LNCAP (cell line): ENCODE measurements at regions not wholly inside any gene's neighbourhood (a gene's known extent, or its start where the extent isn't known, plus 50 kb on each side); places are given as distances from the start of the nearest gene placed in this dataset.

Experiments used
- TF ChIP-seq, protein P1 (sequence below): fragments of 450-650 bp; IDR thresholded peaks from 2 replicates; pipeline ENCODE4 v1.5.1; 2017; ENCODE audit warnings: mild to moderate bottlenecking

DNA sequence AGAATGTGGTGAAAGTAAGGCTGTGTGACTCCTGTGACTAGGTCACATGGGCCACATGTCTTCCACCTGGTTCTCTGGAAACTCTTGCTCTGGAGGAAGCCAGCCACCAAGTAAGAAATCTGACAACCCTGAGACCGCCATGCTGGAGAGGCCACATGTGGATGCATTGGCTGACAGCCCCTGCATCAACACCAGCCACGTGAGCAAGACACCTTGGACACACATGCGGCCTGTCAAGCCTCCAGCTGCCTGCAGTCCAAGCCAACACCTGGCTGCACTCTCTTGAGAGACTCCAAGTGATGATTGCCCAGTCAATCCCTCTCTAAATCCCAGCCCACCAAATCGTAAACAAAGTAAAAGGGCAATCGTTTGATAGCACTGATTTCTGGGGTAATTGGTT is 112.6 kb downstream of the FOXL1 start:
- TF ChIP-seq, protein P1, sequence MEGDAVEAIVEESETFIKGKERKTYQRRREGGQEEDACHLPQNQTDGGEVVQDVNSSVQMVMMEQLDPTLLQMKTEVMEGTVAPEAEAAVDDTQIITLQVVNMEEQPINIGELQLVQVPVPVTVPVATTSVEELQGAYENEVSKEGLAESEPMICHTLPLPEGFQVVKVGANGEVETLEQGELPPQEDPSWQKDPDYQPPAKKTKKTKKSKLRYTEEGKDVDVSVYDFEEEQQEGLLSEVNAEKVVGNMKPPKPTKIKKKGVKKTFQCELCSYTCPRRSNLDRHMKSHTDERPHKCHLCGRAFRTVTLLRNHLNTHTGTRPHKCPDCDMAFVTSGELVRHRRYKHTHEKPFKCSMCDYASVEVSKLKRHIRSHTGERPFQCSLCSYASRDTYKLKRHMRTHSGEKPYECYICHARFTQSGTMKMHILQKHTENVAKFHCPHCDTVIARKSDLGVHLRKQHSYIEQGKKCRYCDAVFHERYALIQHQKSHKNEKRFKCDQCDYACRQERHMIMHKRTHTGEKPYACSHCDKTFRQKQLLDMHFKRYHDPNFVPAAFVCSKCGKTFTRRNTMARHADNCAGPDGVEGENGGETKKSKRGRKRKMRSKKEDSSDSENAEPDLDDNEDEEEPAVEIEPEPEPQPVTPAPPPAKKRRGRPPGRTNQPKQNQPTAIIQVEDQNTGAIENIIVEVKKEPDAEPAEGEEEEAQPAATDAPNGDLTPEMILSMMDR = no peak

GRCh38 chr16:86692426-86692825 is 114.1 kb downstream of the FOXL1 start:
- TF ChIP-seq, protein P1 = no peak

- TF ChIP-seq, protein P1 = no peak
Measured at GRCh38 chr16:86693033-86693432, 114.7 kb downstream of the FOXL1 start.

GRCh38 chr16:86697715-86698114 is 119.4 kb downstream of the FOXL1 start:
- TF ChIP-seq, protein P1 = no peak

DNA sequence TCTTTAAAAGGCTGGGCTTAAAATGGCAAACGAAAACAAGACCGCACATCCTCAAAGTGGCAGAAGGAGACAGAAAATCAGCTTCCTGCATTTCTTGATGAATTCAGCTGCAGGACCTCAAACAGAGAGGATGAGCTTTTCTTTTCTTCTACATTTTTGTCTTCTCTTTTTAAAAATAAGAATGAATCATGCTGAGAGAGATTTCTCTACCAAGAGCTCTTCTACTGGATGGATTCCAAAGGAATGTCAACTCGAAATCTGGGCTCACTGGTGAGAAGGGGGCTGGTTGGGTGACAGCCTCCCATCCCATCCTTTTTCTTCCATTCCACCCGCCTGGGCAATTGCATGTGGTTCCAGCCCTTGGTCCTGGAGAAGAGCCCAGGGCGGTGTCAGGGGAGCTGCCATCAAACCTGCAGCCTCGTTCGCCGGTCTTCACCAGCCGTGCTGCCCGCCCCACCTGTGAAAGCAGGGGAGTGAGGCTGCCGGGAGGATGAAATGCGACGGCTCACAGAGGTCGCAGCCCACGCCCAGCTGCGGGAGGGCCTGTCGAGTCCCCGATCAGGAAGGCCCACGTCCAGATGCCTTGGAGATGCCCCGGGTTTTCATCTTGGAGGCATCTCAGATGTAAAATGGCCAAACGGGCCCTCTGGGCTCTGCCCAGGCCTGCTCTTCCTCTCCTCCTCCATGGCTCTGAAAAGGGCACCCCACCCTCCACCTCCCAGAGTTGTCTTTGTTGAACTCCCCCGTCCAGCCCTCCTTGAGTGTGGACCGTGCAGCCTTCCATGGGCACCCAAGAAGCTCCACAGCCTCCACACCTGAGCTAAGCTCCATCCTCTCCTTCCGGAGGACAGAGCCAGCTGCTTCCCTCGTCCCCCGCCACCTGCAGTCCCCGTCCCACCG is 121.9 kb downstream of the FOXL1 start:
- TF ChIP-seq, protein P1 = no peak

GRCh38 chr16:86701286-86701975 is 123.1 kb downstream of the FOXL1 start:
- TF ChIP-seq, protein P1 = no peak

DNA sequence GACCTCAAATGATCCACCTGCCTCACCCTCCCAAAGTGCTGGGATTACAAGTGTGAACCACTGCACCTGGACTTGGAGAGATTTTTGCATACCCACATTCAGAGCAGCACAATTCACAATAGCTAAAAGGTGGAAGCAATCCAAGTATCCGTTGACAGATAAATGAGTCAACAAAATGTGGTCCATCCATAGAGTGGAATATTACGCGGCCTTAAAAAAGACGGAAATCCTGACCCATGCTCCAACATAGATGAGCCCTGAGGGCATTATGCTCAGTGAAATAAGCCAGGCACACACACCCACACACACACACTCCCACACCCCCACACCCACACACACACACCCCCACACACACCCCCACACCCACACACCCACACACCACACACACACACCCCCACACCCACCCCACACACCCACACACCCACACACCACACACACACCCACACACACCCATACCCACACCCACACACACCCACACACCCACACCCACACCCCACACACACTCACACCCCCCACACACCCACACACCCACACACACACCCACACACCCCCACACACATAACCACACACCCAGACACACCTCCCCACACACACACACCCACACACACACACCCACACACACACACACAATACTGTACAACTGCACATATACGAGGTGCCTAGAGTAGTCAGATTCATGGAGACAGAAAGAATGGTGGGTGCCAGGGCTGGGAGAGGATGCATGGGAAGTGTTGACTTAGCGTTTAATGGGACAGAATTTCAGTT is 124.7 kb downstream of the FOXL1 start:
- TF ChIP-seq, protein P1 = no peak
